GM23338 (cell line): ENCODE measurements at regions not wholly inside any gene's neighbourhood (a gene's known extent, or its start where the extent isn't known, plus 50 kb on each side); places are given as distances from the start of the nearest gene placed in this dataset.

Source experiments
- ATAC-seq: fragments of 200-7000 bp; cut with Tn5 transposase; 3 replicates; pipeline ENCODE4 v1.9.1; 2020
- DNase-seq: peaks from one replicate; pipeline ENCODE4 v3.0.0-alpha.2; 2015; ENCODE audit warnings: low spot score
- H2AFZ ChIP-seq: fragments of 200-600 bp; sonication (generic); 2 replicates; pipeline ENCODE4 v1.8.0; 2016; ENCODE audit warnings: antibody characterized with exemption, mild to moderate bottlenecking, moderate library complexity
- H3F3A ChIP-seq: fragments of 200-600 bp; sonication (generic); replicated peaks from 2 replicates; pipeline ENCODE4 v1.8.0; 2017; ENCODE audit warnings: antibody characterized with exemption, mixed run types, low read depth
- H3K27ac ChIP-seq: fragments of 200-600 bp; sonication (generic); 2 replicates; pipeline ENCODE4 v1.6.1; 2016; ENCODE audit warnings: low read depth
- H3K27me3 ChIP-seq: fragments of 200-600 bp; sonication (generic); 2 replicates; pipeline ENCODE4 v1.8.0; 2016; ENCODE audit warnings: mild to moderate bottlenecking, mixed run types, moderate library complexity; ENCODE audit not compliant: insufficient read depth
- H3K36me3 ChIP-seq: fragments of 200-600 bp; sonication (generic); 2 replicates; pipeline ENCODE4 v1.8.0; 2016; ENCODE audit warnings: mild to moderate bottlenecking; ENCODE audit not compliant: insufficient read depth
- H3K4me1 ChIP-seq: fragments of 200-600 bp; sonication (generic); 2 replicates; pipeline ENCODE4 v1.8.0; 2016; ENCODE audit warnings: mild to moderate bottlenecking, moderate library complexity; ENCODE audit not compliant: insufficient read depth
- H3K4me2 ChIP-seq: fragments of 200-600 bp; sonication (generic); 2 replicates; pipeline ENCODE4 v1.7.1; 2017; ENCODE audit warnings: mixed run types
- H3K4me3 ChIP-seq: fragments of 200-600 bp; sonication (generic); 2 replicates; pipeline ENCODE4 v1.6.1; 2016; ENCODE audit warnings: mixed run types
- H3K79me2 ChIP-seq: fragments of 200-600 bp; sonication (generic); replicated peaks from 2 replicates; pipeline ENCODE4 v1.8.0; 2017; ENCODE audit warnings: mild to moderate bottlenecking; ENCODE audit not compliant: insufficient read depth
- H3K9me2 ChIP-seq: fragments of 200-600 bp; sonication (generic); 2 replicates; pipeline ENCODE4 v1.8.0; 2017; ENCODE audit not compliant: insufficient read depth
- H4K20me1 ChIP-seq: fragments of 200-600 bp; sonication (generic); replicated peaks from 2 replicates; pipeline ENCODE4 v1.8.0; 2017; ENCODE audit warnings: mild to moderate bottlenecking; ENCODE audit not compliant: insufficient read depth
- H3K27ac Mint-ChIP-seq: 2 replicates; pipeline ENCODE4 v1.8.0; 2020; ENCODE audit warnings: inconsistent platforms, mild to moderate bottlenecking, moderate library complexity, mixed read lengths
- H3K27me3 Mint-ChIP-seq: 3 replicates; pipeline ENCODE4 v1.8.0; 2022; ENCODE audit warnings: low read depth, mild to moderate bottlenecking, moderate library complexity, mixed read lengths, inconsistent platforms; ENCODE audit not compliant: insufficient read depth, poor library complexity
- H3K36me3 Mint-ChIP-seq: 3 replicates; pipeline ENCODE4 v1.8.0; 2021; ENCODE audit warnings: low read depth, mild to moderate bottlenecking, inconsistent platforms, moderate library complexity, mixed read lengths
- H3K4me1 Mint-ChIP-seq: 3 replicates; pipeline ENCODE4 v1.8.0; 2020; ENCODE audit warnings: mild to moderate bottlenecking, inconsistent platforms, mixed read lengths
- H3K4me3 Mint-ChIP-seq: 3 replicates; pipeline ENCODE4 v1.8.0; 2021; ENCODE audit warnings: moderate library complexity, mild to moderate bottlenecking, inconsistent platforms, mixed read lengths
- H3K9me3 Mint-ChIP-seq: 3 replicates; pipeline ENCODE4 v1.8.0; 2020; ENCODE audit warnings: moderate library complexity, mild to moderate bottlenecking, inconsistent platforms, mixed read lengths
- CREB1 ChIP-seq: fragments of 250-450 bp; sonication (Bioruptor Pico); IDR thresholded peaks from 2 replicates; pipeline ENCODE4 v1.5.0; 2020; ENCODE audit warnings: low read depth, mild to moderate bottlenecking, moderate library complexity
- CTCF ChIP-seq, 2 experiments: fragments of 200-600 bp in 1 of 2; sonication (generic) in 1 of 2; conservative IDR thresholded peaks; 2 replicates each; pipeline versions ENCODE4 v1.5.1 to v1.6.1; 2016 to 2017; ENCODE audit warnings: antibody characterized with exemption in 2 of 2, low read depth in 2 of 2, mild to moderate bottlenecking in 2 of 2, moderate library complexity in 1 of 2
- ETS1 ChIP-seq: IDR thresholded peaks from 2 replicates; pipeline ENCODE4 v1.6.1; 2016; ENCODE audit warnings: antibody characterized with exemption
- EZH2phosphoT487 ChIP-seq: fragments of 200-600 bp; sonication (generic); IDR thresholded peaks from one replicate; pipeline ENCODE4 v1.8.1; 2018; ENCODE audit warnings: antibody characterized with exemption; ENCODE audit not compliant: unreplicated experiment
- JUNB ChIP-seq: IDR thresholded peaks from one replicate; pipeline ENCODE4 v1.6.1; 2016; ENCODE audit warnings: antibody characterized with exemption; ENCODE audit not compliant: unreplicated experiment
- NANOG ChIP-seq: IDR thresholded peaks from 2 replicates; pipeline ENCODE4 v1.6.1; 2016; ENCODE audit warnings: antibody characterized with exemption, borderline replicate concordance
- POLR2AphosphoS5 ChIP-seq: IDR thresholded peaks from 2 replicates; pipeline ENCODE4 v1.6.1; 2016; ENCODE audit warnings: antibody characterized with exemption, low read depth
- REST ChIP-seq: IDR thresholded peaks from one replicate; pipeline ENCODE4 v1.6.1; 2018; ENCODE audit warnings: antibody characterized with exemption; ENCODE audit not compliant: unreplicated experiment
- STAT1 ChIP-seq: IDR thresholded peaks from one replicate; pipeline ENCODE4 v1.6.1; 2016; ENCODE audit warnings: antibody characterized with exemption; ENCODE audit not compliant: unreplicated experiment

GRCh38 chr2:47226923-47227220 is 50.6 kb upstream of the CALM2 start:
- no peak for ATAC-seq
- H3K4me1 Mint-ChIP-seq: peaks cover 17% of the 10 kb centered on the region
- H3K79me2 ChIP-seq: no peaks in the 10 kb centered on the region
- peak overlapping the region; percentile 23; the same call in 1 of the 2 replicates for H2AFZ ChIP-seq
- peaks cover 6% of the 10 kb centered on the region for H3K27me3 Mint-ChIP-seq
- H3K4me3 ChIP-seq: no peak overlapping the region
- no peaks in the 10 kb centered on the region; the same call in 1 of the 2 replicates for H3K4me1 ChIP-seq
- H4K20me1 ChIP-seq: no peaks in the 10 kb centered on the region
- no peaks in the 10 kb centered on the region for H3K36me3 Mint-ChIP-seq
- no peak overlapping the region for H3K27ac Mint-ChIP-seq
- no peak overlapping the region for H3K4me2 ChIP-seq
- H3K9me3 Mint-ChIP-seq: no peaks in the 10 kb centered on the region
- H3K36me3 ChIP-seq: no peaks in the 10 kb centered on the region
- TF ChIP-seq NANOG: no peak
- TF ChIP-seq REST: no peak
- TF ChIP-seq CREB1: no peak
- no peak for TF ChIP-seq STAT1
- TF ChIP-seq CTCF (conservative IDR thresholded peaks at IDR 0.05; ENCODE audit: low read depth in 2 of 2): no peak
- no peak for TF ChIP-seq ETS1
- no peak for TF ChIP-seq POLR2AphosphoS5
- TF ChIP-seq EZH2phosphoT487: no peak
- no peaks in the 10 kb centered on the region for H3K27me3 ChIP-seq
- no peak for DNase-seq
- H3K9me2 ChIP-seq: peaks cover 9% of the 10 kb centered on the region
- no peaks in the 10 kb centered on the region for H3F3A ChIP-seq
- H3K27ac ChIP-seq: no peak overlapping the region
- H3K4me3 Mint-ChIP-seq: no peak overlapping the region

- Histone ChIP-seq H2AFZ (peak overlapping the region; percentile 23; the same call in 1 of the 2 replicates), H3K79me2 (no peaks in the 10 kb centered on the region), H3K27ac (no peak overlapping the region), H3K4me2 (no peak overlapping the region), H3K4me3 (no peak overlapping the region), H3K4me1 (no peaks in the 10 kb centered on the region; the same call in 1 of the 2 replicates), H3K27me3 (no peaks in the 10 kb centered on the region), H3K9me2 (peaks cover 9% of the 10 kb centered on the region), H3K36me3 (no peaks in the 10 kb centered on the region), H4K20me1 (no peaks in the 10 kb centered on the region), H3F3A (no peaks in the 10 kb centered on the region)
- H3K4me3 Mint-ChIP-seq: no peak overlapping the region
- H3K27ac Mint-ChIP-seq: no peak overlapping the region
- H3K4me1 Mint-ChIP-seq: peaks cover 17% of the 10 kb centered on the region
- H3K9me3 Mint-ChIP-seq: no peaks in the 10 kb centered on the region
- DNase-seq (no peak), ATAC-seq (no peak)
- no peaks in the 10 kb centered on the region for H3K36me3 Mint-ChIP-seq
- peaks cover 6% of the 10 kb centered on the region for H3K27me3 Mint-ChIP-seq
- TF ChIP-seq JUNB: no peak
Observed at GRCh38 chr2:47226132-47226922, 50.0 kb upstream of the CALM2 start.
